Keratinocyte (primary cell): ENCODE measurements at regions not wholly inside any gene's neighbourhood (a gene's known extent, or its start where the extent isn't known, plus 50 kb on each side); places are given as distances from the start of the nearest gene placed in this dataset.

ENCODE experiments used
- CTCF ChIP-seq, 3 experiments: IDR thresholded peaks in 1 of 3; conservative IDR thresholded peaks in 1 of 3; optimal IDR thresholded peaks in 1 of 3; 2 replicates in 2 of 3; 3 replicates in 1 of 3; pipeline versions ENCODE3 to v1.5.1; 2011; ENCODE audit warnings: low read length in 3 of 3, mild to moderate bottlenecking in 3 of 3, moderate library complexity in 2 of 3, control low read depth in 1 of 3, inconsistent platforms in 1 of 3; ENCODE audit not compliant: insufficient read depth in 2 of 3; ENCODE audit errors: extremely low read depth in 1 of 3
- EZH2 ChIP-seq: IDR thresholded peaks from one replicate; pipeline ENCODE4 v1.6.1; 2012; ENCODE audit warnings: inconsistent platforms, mild to moderate bottlenecking, low read length, moderate library complexity

- TF ChIP-seq CTCF (optimal IDR thresholded peaks at IDR 0.05 in 1 of 3, IDR thresholded peaks at IDR 0.05 in 1 of 3, conservative IDR thresholded peaks at IDR 0.05 in 1 of 3; ENCODE audit: extremely low read depth in 1 of 3, insufficient read depth in 2 of 3, low read length in 3 of 3): no peak
- TF ChIP-seq EZH2: no peak
Observed at GRCh38 chr9:92181296-92181695, 66.1 kb upstream of the SPTLC1 start.
